Omental fat pad (tissue), 3 donors: ENCODE measurements at regions not wholly inside any gene's neighbourhood (a gene's known extent, or its start where the extent isn't known, plus 50 kb on each side); places are given as distances from the start of the nearest gene placed in this dataset.
"Not testable (repeated sequence)": the region's sequence is repeated elsewhere in the genome, so short reads cannot be mapped to it uniquely, and the experiment has no call there.

Source experiments
- ATAC-seq: fragments of 150-250 bp; one replicate; pipeline ENCODE4 v1.9.1; 2016; ENCODE audit warnings: mild to moderate bottlenecking, moderate library complexity; ENCODE audit not compliant: low FRiP score
- DNase-seq: peaks from one replicate; pipeline ENCODE4 v3.0.0-alpha.2; 2019; ENCODE audit warnings: low spot score
- CTCF ChIP-seq, 3 donors: fragments of 450-650 bp; IDR thresholded peaks; one replicate each; pipeline ENCODE4 v1.5.1; 2016 to 2017; ENCODE audit warnings: antibody characterized with exemption in 3 of 3, mild to moderate bottlenecking in 3 of 3, moderate library complexity in 2 of 3

- ATAC-seq, result no peak
- no peak for TF ChIP-seq CTCF (IDR thresholded peaks at IDR 0.05)
- DNase-seq, result no peak
These were observed 173.1 kb downstream of the SLC38A4 start for GRCh38 chr12:46652692-46653091.

DNA sequence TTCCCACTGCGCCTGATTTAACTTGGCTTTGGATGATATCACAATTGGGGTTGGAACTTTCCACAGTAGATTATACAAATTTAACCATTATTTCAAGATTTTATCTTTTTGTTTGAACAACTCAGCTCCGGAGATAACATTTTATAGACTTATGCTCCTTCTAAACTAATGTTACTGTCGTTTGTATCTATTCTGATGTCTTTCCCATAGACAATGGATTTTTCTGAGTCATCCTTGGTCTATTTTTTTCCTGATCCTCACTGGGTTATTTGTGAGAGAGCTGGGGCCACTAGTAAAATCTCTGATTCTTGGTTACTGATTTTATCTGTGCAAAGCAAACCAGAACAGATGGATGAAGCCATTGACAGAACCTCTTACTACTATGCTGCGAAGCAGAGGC lies 175.1 kb downstream of the SLC38A4 start:
- ATAC-seq (no peak), DNase-seq (no peak)
- TF ChIP-seq CTCF (IDR thresholded peaks at IDR 0.05), result no peak

DNA sequence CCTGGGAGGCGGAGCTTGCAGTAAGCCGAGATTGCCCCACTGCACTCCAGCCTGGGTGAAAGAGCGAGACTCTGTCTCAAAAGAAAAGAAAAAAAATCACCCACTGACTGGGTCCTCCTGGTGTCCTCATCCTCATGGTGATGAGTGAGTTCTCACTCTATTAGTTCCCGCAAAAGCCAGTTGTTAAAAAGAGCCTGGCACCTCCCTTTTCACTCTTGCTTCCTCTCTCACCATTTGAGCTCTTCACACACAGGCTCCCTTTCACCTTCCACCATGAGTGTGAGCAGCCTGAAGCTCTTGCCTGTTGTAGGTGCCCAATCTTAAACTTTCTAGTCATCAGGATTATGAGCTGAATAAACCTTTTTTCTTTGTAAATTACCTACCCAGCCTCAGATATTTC lies 176.4 kb downstream of the SLC38A4 start:
- DNase-seq (no peak), ATAC-seq (no peak)
- no peak for TF ChIP-seq CTCF (IDR thresholded peaks at IDR 0.05)

GRCh38 chr12:46647034-46647433 lies 178.8 kb downstream of the SLC38A4 start:
- ATAC-seq, result no peak
- no peak for DNase-seq
- no peak for TF ChIP-seq CTCF (IDR thresholded peaks at IDR 0.05)

- not testable (repeated sequence) for DNase-seq, ATAC-seq
These were observed 184.1 kb downstream of the SLC38A4 start for GRCh38 chr12:46641649-46642048.

GRCh38 chr12:46635818-46636217 lies 190.0 kb downstream of the SLC38A4 start:
- no peak for TF ChIP-seq CTCF (IDR thresholded peaks at IDR 0.05)
- ATAC-seq (no peak), DNase-seq (no peak)

DNA sequence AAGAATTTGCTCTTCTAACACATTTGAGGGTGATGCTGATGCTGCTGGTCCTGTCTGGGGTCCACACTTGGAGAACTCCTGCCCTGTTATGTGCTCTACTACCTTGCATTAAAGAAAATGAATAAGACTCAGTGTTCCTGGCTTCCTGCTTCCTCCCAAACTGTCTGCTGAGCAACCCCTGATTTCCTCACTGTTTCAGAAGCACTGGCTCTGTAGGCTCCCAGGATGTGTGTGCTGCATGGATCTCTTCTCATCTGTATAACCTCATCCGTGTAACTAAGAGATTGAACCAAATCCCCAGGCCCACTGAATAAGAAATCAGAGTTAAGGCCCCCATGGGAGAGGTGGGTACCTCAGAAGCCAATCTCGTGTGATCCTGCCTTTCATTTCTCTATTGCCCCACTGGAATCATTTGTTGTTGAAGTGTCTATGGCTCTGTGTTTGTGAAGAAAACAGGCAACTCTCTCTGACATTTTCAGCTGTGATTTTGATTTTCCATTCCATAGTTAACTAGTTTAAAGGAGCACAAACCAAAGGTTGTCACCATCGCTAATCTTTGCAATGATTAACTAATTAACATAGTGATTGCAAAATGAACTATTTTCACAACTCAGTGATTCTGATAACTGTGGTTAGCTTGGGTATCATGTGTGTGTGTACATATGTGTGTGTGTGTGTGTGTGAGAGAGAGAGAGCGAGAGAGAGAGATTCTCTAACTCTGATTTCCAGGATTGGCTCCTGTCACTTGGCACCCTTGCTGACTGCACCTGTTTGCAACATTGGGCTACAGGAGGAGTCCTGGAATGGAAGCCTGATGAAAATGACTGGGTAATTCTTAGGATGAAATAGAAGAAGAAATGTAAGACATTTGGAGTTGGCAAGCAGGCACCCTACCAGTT lies 196.2 kb downstream of the SLC38A4 start:
- no peak for TF ChIP-seq CTCF (IDR thresholded peaks at IDR 0.05)
- ATAC-seq (no peak), DNase-seq (no peak)
